OCI-LY3 (cell line): ENCODE measurements at regions not wholly inside any gene's neighbourhood (a gene's known extent, or its start where the extent isn't known, plus 50 kb on each side); places are given as distances from the start of the nearest gene placed in this dataset.

ENCODE experiments used
- H2AFZ ChIP-seq: fragments of 200-600, 300-600 bp; shearing (Covaris generic); 2 replicates; pipeline ENCODE4 v1.6.0; 2014; ENCODE audit warnings: antibody characterized with exemption, low read depth, low read length
- H3K27ac ChIP-seq: fragments of 200-600, 300-600 bp; sonication (generic); 2 replicates; pipeline ENCODE4 v1.5.1; 2014; ENCODE audit warnings: mild to moderate bottlenecking, low read length, moderate library complexity, mixed read lengths
- H3K27me3 ChIP-seq: fragments of 200-600, 300-600 bp; sonication (generic); 2 replicates; pipeline ENCODE4 v1.6.1; 2014; ENCODE audit warnings: low read depth, low read length, mixed read lengths
- H3K36me3 ChIP-seq: fragments of 200-600, 300-600 bp; sonication (generic); replicated peaks from 2 replicates; pipeline ENCODE3; 2014; ENCODE audit warnings: low read depth, low read length, mixed read lengths
- H3K4me1 ChIP-seq: fragments of 300-600, 200-600 bp; sonication (generic); 2 replicates; pipeline ENCODE4 v1.6.1; 2014; ENCODE audit warnings: low read length, mixed read lengths
- H3K4me2 ChIP-seq: fragments of 200-600, 300-600 bp; sonication (generic); 2 replicates; pipeline ENCODE4 v1.6.1; 2014; ENCODE audit warnings: low read length, mixed read lengths
- H3K4me3 ChIP-seq: fragments of 300-600, 200-600 bp; sonication (generic); 2 replicates; pipeline ENCODE4 v1.5.1; 2014; ENCODE audit warnings: antibody characterized with exemption, mild to moderate bottlenecking, low read length, moderate library complexity
- H3K79me2 ChIP-seq: fragments of 300-600, 200-600 bp; shearing (Covaris generic); 2 replicates; pipeline ENCODE4 v1.6.1; 2014; ENCODE audit warnings: mild to moderate bottlenecking, low read length, mixed read lengths
- H3K9ac ChIP-seq: fragments of 300-600, 200-600 bp; shearing (Covaris generic); 2 replicates; pipeline ENCODE4 v1.6.0; 2014; ENCODE audit warnings: mild to moderate bottlenecking, low read length, moderate library complexity
- H3K9me3 ChIP-seq: fragments of 200-600, 300-600 bp; shearing (Covaris generic); 2 replicates; pipeline ENCODE4 v1.6.1; 2014; ENCODE audit warnings: low read length, mixed read lengths; ENCODE audit not compliant: insufficient read depth
- H4K20me1 ChIP-seq: fragments of 200-600, 300-600 bp; sonication (generic); 2 replicates; pipeline ENCODE4 v1.6.1; 2016; ENCODE audit warnings: low read length, mixed read lengths; ENCODE audit not compliant: insufficient read depth
- EZH2phosphoT487 ChIP-seq: fragments of 200-600 bp; shearing (Covaris generic); IDR thresholded peaks from 2 replicates; pipeline ENCODE4 v1.6.1; 2018; ENCODE audit warnings: antibody characterized with exemption, mixed run types, low read depth
- TF ChIP-seq, protein P1 (sequence below): fragments of 200-600, 300-600 bp; sonication (generic); IDR thresholded peaks from 2 replicates; pipeline ENCODE4 v1.5.1; 2014; ENCODE audit warnings: antibody characterized with exemption, low read length, low read depth

DNA sequence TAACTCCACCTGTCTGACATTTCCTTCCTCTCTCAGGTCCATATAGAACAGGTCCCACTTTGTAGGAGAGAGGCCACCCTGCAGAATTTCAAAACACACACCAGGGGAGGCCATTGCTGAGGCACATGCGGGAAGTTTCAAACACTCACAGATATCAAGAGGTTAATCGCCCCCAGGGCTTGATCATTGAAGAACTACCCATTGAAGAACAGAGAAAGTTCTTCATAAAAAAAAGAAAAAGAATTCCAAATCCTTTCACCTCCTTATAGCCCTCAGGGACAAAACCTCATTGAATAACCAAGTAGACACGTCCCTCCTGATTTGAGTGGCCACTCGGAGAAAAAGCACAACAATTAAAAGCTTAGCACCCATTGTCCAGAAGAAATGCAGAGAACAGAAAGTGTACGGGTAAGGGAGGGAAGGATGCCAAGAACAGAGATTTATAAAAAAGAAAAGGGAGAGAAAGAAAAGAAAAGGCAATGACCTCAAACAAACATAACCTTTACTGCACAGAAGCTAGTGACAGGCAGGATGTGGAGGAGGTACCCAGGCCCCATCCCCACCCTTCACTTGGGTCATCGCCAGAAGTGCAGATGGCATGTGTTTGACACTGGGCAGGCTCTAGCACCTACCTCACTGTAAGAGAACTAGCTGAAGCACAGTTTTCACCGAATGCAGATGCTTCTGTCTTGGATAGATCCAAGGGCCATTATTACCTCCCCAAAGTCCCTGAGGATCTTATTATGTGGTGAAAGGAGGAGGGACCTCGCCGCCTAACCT lies 112.3 kb upstream of the HES1 start:
- Histone ChIP-seq H3K4me1 (peaks cover 11% of the 10 kb centered on the region), H3K4me3 (no peak overlapping the region), H4K20me1 (no peaks in the 10 kb centered on the region), H3K9ac (no peak overlapping the region), H3K4me2 (no peak overlapping the region), H3K27ac (no peak overlapping the region), H3K27me3 (peaks cover 32% of the 10 kb centered on the region), H3K36me3 (no peaks in the 10 kb centered on the region), H2AFZ (no peak overlapping the region), H3K79me2 (no peaks in the 10 kb centered on the region), H3K9me3 (no peaks in the 10 kb centered on the region)
- TF ChIP-seq EZH2phosphoT487: no peak
- TF ChIP-seq, protein P1, sequence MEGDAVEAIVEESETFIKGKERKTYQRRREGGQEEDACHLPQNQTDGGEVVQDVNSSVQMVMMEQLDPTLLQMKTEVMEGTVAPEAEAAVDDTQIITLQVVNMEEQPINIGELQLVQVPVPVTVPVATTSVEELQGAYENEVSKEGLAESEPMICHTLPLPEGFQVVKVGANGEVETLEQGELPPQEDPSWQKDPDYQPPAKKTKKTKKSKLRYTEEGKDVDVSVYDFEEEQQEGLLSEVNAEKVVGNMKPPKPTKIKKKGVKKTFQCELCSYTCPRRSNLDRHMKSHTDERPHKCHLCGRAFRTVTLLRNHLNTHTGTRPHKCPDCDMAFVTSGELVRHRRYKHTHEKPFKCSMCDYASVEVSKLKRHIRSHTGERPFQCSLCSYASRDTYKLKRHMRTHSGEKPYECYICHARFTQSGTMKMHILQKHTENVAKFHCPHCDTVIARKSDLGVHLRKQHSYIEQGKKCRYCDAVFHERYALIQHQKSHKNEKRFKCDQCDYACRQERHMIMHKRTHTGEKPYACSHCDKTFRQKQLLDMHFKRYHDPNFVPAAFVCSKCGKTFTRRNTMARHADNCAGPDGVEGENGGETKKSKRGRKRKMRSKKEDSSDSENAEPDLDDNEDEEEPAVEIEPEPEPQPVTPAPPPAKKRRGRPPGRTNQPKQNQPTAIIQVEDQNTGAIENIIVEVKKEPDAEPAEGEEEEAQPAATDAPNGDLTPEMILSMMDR: no peak

DNA sequence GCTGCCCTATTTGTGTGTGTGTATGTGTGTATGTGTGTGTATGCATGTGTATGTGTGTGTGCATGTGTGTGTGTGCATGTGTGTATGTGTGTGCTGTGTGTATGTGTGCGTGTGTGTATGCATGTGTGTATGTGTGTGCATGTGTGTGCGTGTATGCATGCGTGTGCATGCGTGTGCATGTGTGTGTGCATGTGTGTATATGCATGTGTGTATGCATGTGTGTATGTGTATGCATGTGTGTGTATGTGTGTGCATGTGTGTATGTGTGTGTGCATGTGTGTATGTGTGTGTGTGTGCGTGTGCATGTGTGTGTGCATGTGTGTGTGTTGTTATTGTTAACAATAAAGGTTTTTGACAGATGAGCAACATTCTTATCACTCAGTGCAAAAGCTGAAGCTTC lies 110.8 kb upstream of the HES1 start:
- Histone ChIP-seq H3K4me2 (no peak overlapping the region), H3K79me2 (no peaks in the 10 kb centered on the region)
- TF ChIP-seq EZH2phosphoT487: no peak
- TF ChIP-seq, protein P1: no peak

GRCh38 chr3:194025951-194026350 lies 110.0 kb upstream of the HES1 start:
- no peak overlapping the region for H2AFZ ChIP-seq
- H3K4me2 ChIP-seq: no peak overlapping the region
- H3K9me3 ChIP-seq: no peaks in the 10 kb centered on the region
- no peak for TF ChIP-seq EZH2phosphoT487
- TF ChIP-seq, protein P1: no peak
- H3K9ac ChIP-seq: no peak overlapping the region
- peaks cover 11% of the 10 kb centered on the region for H3K4me1 ChIP-seq
- no peaks in the 10 kb centered on the region for H4K20me1 ChIP-seq
- H3K36me3 ChIP-seq: no peaks in the 10 kb centered on the region
- H3K27ac ChIP-seq: no peak overlapping the region
- H3K4me3 ChIP-seq: no peak overlapping the region
- H3K79me2 ChIP-seq: no peaks in the 10 kb centered on the region
- peaks cover 32% of the 10 kb centered on the region for H3K27me3 ChIP-seq

More for the DNA sequence above, 110.8 kb upstream of the HES1 start:
- H3K27me3 ChIP-seq: peaks cover 32% of the 10 kb centered on the region
- H3K36me3 ChIP-seq: no peaks in the 10 kb centered on the region
- H2AFZ ChIP-seq: no peak overlapping the region
- no peak overlapping the region for H3K4me3 ChIP-seq
- no peaks in the 10 kb centered on the region for H3K9me3 ChIP-seq
- H3K27ac ChIP-seq: no peak overlapping the region
- H3K9ac ChIP-seq: no peak overlapping the region
- H4K20me1 ChIP-seq: no peaks in the 10 kb centered on the region
- H3K4me1 ChIP-seq: peaks cover 11% of the 10 kb centered on the region

DNA sequence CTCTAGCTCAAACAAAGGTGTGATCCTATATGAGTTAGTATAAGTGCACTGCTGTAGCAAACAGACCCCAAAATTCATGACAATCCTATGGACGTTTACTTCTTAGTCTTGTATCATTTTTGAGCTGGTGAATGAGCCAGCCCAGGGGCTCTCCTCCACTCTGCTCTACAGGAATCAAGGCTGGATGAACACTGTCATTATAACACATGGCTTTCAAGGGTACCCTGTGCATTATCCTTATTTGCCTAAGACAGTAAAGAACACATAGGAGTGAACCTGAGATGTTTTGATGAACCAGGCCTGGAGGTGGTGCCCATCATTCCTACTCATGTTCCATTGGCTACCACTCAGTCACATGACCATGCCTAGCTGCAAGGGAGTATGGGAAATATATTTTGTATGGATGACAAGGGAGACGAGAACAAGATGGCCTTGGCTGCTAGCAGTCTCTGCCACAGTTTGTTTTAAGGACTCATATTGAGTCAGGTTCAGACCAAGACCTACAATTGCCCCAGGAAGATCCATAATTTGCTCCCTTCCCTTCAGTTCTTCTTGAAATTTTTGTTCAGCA lies 107.4 kb upstream of the HES1 start:
- Histone ChIP-seq H3K27ac (no peak overlapping the region), H3K4me2 (no peak overlapping the region), H4K20me1 (no peaks in the 10 kb centered on the region), H3K9me3 (no peaks in the 10 kb centered on the region), H3K4me3 (no peak overlapping the region), H3K9ac (no peak overlapping the region), H3K36me3 (no peaks in the 10 kb centered on the region), H3K27me3 (peaks cover 33% of the 10 kb centered on the region), H2AFZ (no peak overlapping the region), H3K79me2 (no peaks in the 10 kb centered on the region), H3K4me1 (peaks cover 19% of the 10 kb centered on the region)
- TF ChIP-seq, protein P1: no peak
- no peak for TF ChIP-seq EZH2phosphoT487
